HAP-1 (cell line): ENCODE measurements at regions not wholly inside any gene's neighbourhood (a gene's known extent, or its start where the extent isn't known, plus 50 kb on each side); places are given as distances from the start of the nearest gene placed in this dataset.

ENCODE experiments used
- DNase-seq, 2 experiments: peaks; one replicate each; pipeline ENCODE4 v3.0.0-alpha.2; 2016 to 2020; ENCODE audit warnings: low spot score in 2 of 2
- H3K27me3 ChIP-seq: fragments of 250-450 bp; sonication (Bioruptor Pico); 2 replicates; pipeline ENCODE4 v1.5.1; 2020; ENCODE audit warnings: low read depth, mild to moderate bottlenecking, moderate library complexity
- H3K36me3 ChIP-seq: fragments of 250-450 bp; sonication (Bioruptor Pico); replicated peaks from 2 replicates; pipeline ENCODE4 v1.5.1; 2020; ENCODE audit warnings: mild to moderate bottlenecking
- H3K4me1 ChIP-seq: fragments of 250-450 bp; sonication (Bioruptor Pico); 2 replicates; pipeline ENCODE4 v1.5.1; 2020; ENCODE audit warnings: mild to moderate bottlenecking
- H3K4me3 ChIP-seq: fragments of 250-450 bp; sonication (Bioruptor Pico); 2 replicates; pipeline ENCODE4 v1.5.1; 2020; ENCODE audit warnings: mild to moderate bottlenecking, moderate library complexity
- H3K9me3 ChIP-seq: fragments of 250-450 bp; sonication (Bioruptor Pico); 2 replicates; pipeline ENCODE4 v1.5.1; 2020; ENCODE audit warnings: mild to moderate bottlenecking, moderate library complexity
- in situ Hi-C: fragments of 300-500 bp; cut with MboI; formaldehyde crosslinking; loops from 3 replicates; pipeline ENCODE4 v1.14.3; 2020; ENCODE audit warnings: low sequenced_read_pairs, inconsistent platforms, mixed read lengths

- no peaks in the 10 kb centered on the region; the same call in 1 of the 2 replicates for H3K4me1 ChIP-seq
- no peak overlapping the region for H3K4me3 ChIP-seq
- in situ Hi-C loops, result no loop called here
- no peak for DNase-seq
- no peaks in the 10 kb centered on the region for H3K36me3 ChIP-seq
- no peaks in the 10 kb centered on the region for H3K27me3 ChIP-seq
- H3K9me3 ChIP-seq, result no peaks in the 10 kb centered on the region
Measured at GRCh38 chr3:111244760-111245159, 173.1 kb downstream of the NECTIN3 start.

GRCh38 chr3:111246967-111247760 is 175.5 kb downstream of the NECTIN3 start:
- H3K4me3 ChIP-seq, result no peak overlapping the region
- no peaks in the 10 kb centered on the region for H3K27me3 ChIP-seq
- DNase-seq, result no peak
- H3K4me1 ChIP-seq, result no peaks in the 10 kb centered on the region; the same call in 1 of the 2 replicates
- H3K9me3 ChIP-seq, result no peaks in the 10 kb centered on the region
- H3K36me3 ChIP-seq, result no peaks in the 10 kb centered on the region
- in situ Hi-C loops, result no loop called here

- no peak overlapping the region for H3K4me3 ChIP-seq
- in situ Hi-C loops, result no loop called here
- H3K4me1 ChIP-seq, result no peaks in the 10 kb centered on the region; the same call in 1 of the 2 replicates
- H3K9me3 ChIP-seq, result no peaks in the 10 kb centered on the region
- no peaks in the 10 kb centered on the region for H3K27me3 ChIP-seq
- no peak for DNase-seq
- H3K36me3 ChIP-seq, result no peaks in the 10 kb centered on the region
Measured at GRCh38 chr3:111248406-111248805, 176.8 kb downstream of the NECTIN3 start.

- Histone ChIP-seq H3K4me3 (no peak overlapping the region), H3K27me3 (no peaks in the 10 kb centered on the region), H3K9me3 (no peaks in the 10 kb centered on the region), H3K36me3 (no peaks in the 10 kb centered on the region), H3K4me1 (no peaks in the 10 kb centered on the region; the same call in 1 of the 2 replicates)
- in situ Hi-C loops, result no loop called here
- DNase-seq, result no peak
Measured at GRCh38 chr3:111249421-111249820, 177.8 kb downstream of the NECTIN3 start.

GRCh38 chr3:111252779-111253178 is 181.2 kb downstream of the NECTIN3 start:
- no peak for DNase-seq
- no peaks in the 10 kb centered on the region for H3K36me3 ChIP-seq
- no peaks in the 10 kb centered on the region for H3K4me1 ChIP-seq
- in situ Hi-C loops, result no loop called here
- H3K9me3 ChIP-seq, result no peaks in the 10 kb centered on the region
- no peaks in the 10 kb centered on the region for H3K27me3 ChIP-seq
- no peak overlapping the region for H3K4me3 ChIP-seq

GRCh38 chr3:111253733-111254132 is 182.1 kb downstream of the NECTIN3 start:
- Histone ChIP-seq H3K9me3 (no peaks in the 10 kb centered on the region), H3K4me3 (no peak overlapping the region), H3K27me3 (no peaks in the 10 kb centered on the region), H3K36me3 (no peaks in the 10 kb centered on the region), H3K4me1 (no peaks in the 10 kb centered on the region)
- no peak for DNase-seq
- in situ Hi-C loops, result no loop called here

GRCh38 chr3:111260878-111261277 is 189.3 kb downstream of the NECTIN3 start:
- in situ Hi-C loops, result no loop called here
- no peaks in the 10 kb centered on the region for H3K4me1 ChIP-seq
- no peaks in the 10 kb centered on the region for H3K9me3 ChIP-seq
- H3K36me3 ChIP-seq, result no peaks in the 10 kb centered on the region
- no peak overlapping the region for H3K4me3 ChIP-seq
- no peaks in the 10 kb centered on the region for H3K27me3 ChIP-seq
- DNase-seq, result peak in 1 of 2 experiments; percentile 13

GRCh38 chr3:111269777-111270176 is 198.2 kb downstream of the NECTIN3 start:
- Histone ChIP-seq H3K27me3 (no peaks in the 10 kb centered on the region), H3K36me3 (no peaks in the 10 kb centered on the region), H3K4me1 (no peaks in the 10 kb centered on the region), H3K9me3 (no peaks in the 10 kb centered on the region), H3K4me3 (no peak overlapping the region)
- no peak for DNase-seq
- in situ Hi-C loops, result no loop called here

GRCh38 chr3:111277226-111277625 is 205.6 kb downstream of the NECTIN3 start:
- no peak overlapping the region for H3K4me3 ChIP-seq
- in situ Hi-C loops, result no loop called here
- no peaks in the 10 kb centered on the region for H3K4me1 ChIP-seq
- H3K9me3 ChIP-seq, result no peaks in the 10 kb centered on the region
- no peaks in the 10 kb centered on the region for H3K36me3 ChIP-seq
- H3K27me3 ChIP-seq, result no peaks in the 10 kb centered on the region
- DNase-seq, result peak; percentile 11 to 17

- in situ Hi-C loops, result no loop called here
Measured at GRCh38 chr3:111278959-111279358, 207.3 kb downstream of the NECTIN3 start.

GRCh38 chr3:111282024-111282423 is 210.4 kb downstream of the NECTIN3 start:
- Histone ChIP-seq H3K4me3 (no peak overlapping the region), H3K27me3 (no peaks in the 10 kb centered on the region; the same call in 1 of the 2 replicates), H3K9me3 (no peaks in the 10 kb centered on the region), H3K4me1 (peaks cover 5% of the 10 kb centered on the region), H3K36me3 (no peaks in the 10 kb centered on the region)
- in situ Hi-C loops, result no loop called here
- DNase-seq, result no peak

More at GRCh38 chr3:111278959-111279358, 207.3 kb downstream of the NECTIN3 start:
- H3K36me3 ChIP-seq, result no peaks in the 10 kb centered on the region
- H3K4me1 ChIP-seq, result peaks cover 5% of the 10 kb centered on the region
- no peaks in the 10 kb centered on the region for H3K9me3 ChIP-seq
- no peak for DNase-seq
- H3K4me3 ChIP-seq, result no peak overlapping the region
- H3K27me3 ChIP-seq, result no peaks in the 10 kb centered on the region; the same call in 1 of the 2 replicates

- no peak overlapping the region for H3K4me3 ChIP-seq
- in situ Hi-C loops, result no loop called here
- peaks cover 5% of the 10 kb centered on the region for H3K4me1 ChIP-seq
- H3K9me3 ChIP-seq, result no peaks in the 10 kb centered on the region
- peak in 1 of 2 experiments; percentile 32 for DNase-seq
- H3K27me3 ChIP-seq, result no peaks in the 10 kb centered on the region; the same call in 1 of the 2 replicates
- H3K36me3 ChIP-seq, result no peaks in the 10 kb centered on the region
Measured at GRCh38 chr3:111283165-111283564, 211.5 kb downstream of the NECTIN3 start.

- in situ Hi-C loops, result no loop called here
- no peak overlapping the region for H3K4me3 ChIP-seq
- H3K36me3 ChIP-seq, result no peaks in the 10 kb centered on the region
- no peak for DNase-seq
- no peaks in the 10 kb centered on the region; the same call in 1 of the 2 replicates for H3K27me3 ChIP-seq
- peaks cover 5% of the 10 kb centered on the region for H3K4me1 ChIP-seq
- no peaks in the 10 kb centered on the region for H3K9me3 ChIP-seq
Measured at GRCh38 chr3:111284503-111285183, 213.0 kb downstream of the NECTIN3 start.

GRCh38 chr3:111285184-111285538 is 213.5 kb downstream of the NECTIN3 start:
- H3K36me3 ChIP-seq, result no peaks in the 10 kb centered on the region
- no peaks in the 10 kb centered on the region; the same call in 1 of the 2 replicates for H3K27me3 ChIP-seq
- H3K4me1 ChIP-seq, result peaks cover 5% of the 10 kb centered on the region
- in situ Hi-C loops, result no loop called here
- no peaks in the 10 kb centered on the region for H3K9me3 ChIP-seq
- no peak for DNase-seq
- no peak overlapping the region for H3K4me3 ChIP-seq
